Hematopoietic multipotent progenitor cell treated with erythropoietin and hydrocortisone succinate and interleukin-3 and kit ligand, for 15 days (in vitro differentiated cells): ENCODE measurements at regions not wholly inside any gene's neighbourhood (a gene's known extent, or its start where the extent isn't known, plus 50 kb on each side); places are given as distances from the start of the nearest gene placed in this dataset.

ENCODE experiments used
- DNase-seq: peaks from one replicate; pipeline ENCODE4 v3.0.0-alpha.2; 2015; ENCODE audit warnings: low spot score

GRCh38 chr14:26766726-26767125, 168.9 kb upstream of the NOVA1 start:
- DNase-seq: no peak

GRCh38 chr14:26773906-26774593, 176.2 kb upstream of the NOVA1 start:
- DNase-seq: no peak

- DNase-seq: no peak
Observed at GRCh38 chr14:26775765-26776563, 178.1 kb upstream of the NOVA1 start.

- DNase-seq: no peak
Observed at GRCh38 chr14:26791117-26791806, 193.4 kb upstream of the NOVA1 start.

DNA sequence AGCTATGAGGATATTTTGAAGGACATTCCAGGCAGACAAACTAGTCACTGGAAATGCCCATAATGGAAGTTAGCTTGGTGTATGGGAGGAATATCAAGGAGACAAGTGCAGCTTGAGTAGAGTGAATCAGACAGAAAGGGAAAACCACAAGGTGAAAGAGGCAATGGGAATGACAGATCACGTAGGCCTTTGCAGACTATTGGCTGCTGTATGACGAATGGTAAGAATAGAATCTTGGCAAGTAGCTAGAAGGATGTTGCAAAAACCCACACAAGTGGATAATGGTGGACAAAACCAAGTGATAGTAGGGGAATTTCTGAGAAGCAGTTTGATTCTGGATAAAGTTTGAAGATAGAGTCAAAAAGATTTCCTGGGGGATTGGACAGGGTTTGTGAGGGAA, 196.9 kb upstream of the NOVA1 start:
- DNase-seq: no peak

GRCh38 chr14:26808407-26808806, 210.6 kb upstream of the NOVA1 start:
- no peak for DNase-seq

DNA sequence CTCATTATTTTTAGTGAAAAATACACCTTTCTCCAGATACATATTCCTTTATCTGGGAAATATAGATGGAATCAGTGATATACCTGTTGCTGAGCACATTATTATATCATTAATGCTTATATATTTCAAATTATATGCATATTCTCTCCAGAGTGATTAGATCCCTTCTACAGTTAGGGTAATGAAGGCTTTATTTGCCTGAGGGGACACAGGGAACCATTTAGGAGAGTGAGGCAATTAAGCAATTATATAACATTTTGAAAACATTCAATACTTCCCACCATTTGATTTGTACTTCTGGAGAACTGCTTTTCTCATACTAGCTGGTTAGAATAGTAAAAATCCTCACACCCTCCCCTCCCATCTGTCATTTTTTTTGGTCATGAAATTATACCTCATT, 212.8 kb upstream of the NOVA1 start:
- no peak for DNase-seq

GRCh38 chr14:26811756-26812305, 214.0 kb upstream of the NOVA1 start:
- no peak for DNase-seq

DNA sequence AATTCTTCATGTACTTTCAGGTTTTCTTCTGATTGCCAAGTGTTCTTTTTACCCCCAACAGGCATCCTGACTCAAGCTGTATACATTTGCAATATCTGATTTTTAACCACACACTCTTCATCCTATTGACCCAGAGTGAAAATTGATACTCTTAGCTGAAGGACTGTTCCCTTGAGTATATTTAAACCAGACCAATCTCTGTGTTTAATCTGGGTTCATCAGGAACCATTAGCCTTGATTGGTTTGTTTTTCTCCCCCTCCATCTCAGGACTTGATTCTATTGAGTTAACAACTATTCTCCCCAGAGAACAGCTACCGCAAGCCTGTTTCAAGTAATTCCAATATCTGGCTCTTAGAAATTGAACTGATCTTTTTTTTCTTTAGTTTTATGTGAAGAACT, 222.3 kb upstream of the NOVA1 start:
- DNase-seq: no peak

GRCh38 chr14:26820572-26820971, 222.7 kb upstream of the NOVA1 start:
- no peak for DNase-seq

- no peak for DNase-seq
Observed at GRCh38 chr14:26828741-26829140, 230.9 kb upstream of the NOVA1 start.

DNA sequence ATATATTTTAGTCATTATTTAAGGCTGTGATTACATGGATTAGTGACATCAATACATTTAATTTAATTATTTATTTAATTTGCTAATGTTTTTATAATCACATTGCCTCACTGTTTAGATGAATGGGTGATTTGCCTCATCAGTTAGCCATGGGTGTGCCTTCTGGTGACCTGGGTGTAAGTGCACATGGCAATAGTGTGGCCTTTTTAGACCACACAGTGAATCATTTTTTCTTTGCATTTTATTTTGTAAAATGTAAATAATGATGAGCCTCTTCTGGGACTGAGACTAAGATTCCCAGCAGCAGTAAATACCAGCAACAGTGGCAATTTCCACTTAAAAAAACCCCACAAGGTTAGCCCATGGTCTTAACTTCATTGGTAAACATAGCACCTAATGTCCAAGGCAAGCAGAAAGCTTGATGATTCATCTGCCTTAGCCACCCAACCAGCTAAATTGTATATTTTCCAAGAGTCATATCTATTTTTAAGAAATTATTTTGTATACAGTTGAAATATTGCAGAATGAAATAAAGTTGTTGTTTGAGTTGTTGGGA, 235.9 kb upstream of the NOVA1 start:
- DNase-seq: no peak

DNA sequence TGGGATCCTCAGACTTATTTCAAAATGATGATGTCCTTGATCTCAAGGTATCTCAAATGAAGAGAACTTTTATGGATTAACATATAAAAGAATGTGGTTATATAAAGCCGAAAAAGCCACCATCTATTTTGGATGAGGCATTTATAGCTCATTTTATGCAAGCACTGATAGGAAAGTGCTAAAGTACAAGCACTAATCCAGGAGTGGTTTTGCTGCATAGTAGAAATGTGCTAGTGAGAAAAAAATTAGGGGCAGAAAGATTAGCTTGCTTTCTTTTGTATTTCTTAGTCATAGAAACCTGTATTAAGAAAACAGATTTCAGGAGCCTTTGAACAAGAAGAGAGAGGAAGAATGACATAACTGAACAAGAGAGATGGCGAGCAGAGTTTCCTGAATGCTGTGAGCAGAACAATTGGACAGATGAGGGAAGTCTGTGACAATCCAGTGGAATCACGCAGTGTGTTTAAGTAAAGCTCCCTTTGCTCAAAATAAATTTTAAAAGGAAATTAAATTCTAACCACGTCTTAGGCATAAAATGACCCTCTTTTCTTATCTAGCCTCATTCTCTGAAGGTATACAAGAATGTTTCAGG, 238.2 kb upstream of the NOVA1 start:
- no peak for DNase-seq

- DNase-seq: no peak
Observed at GRCh38 chr14:26839481-26839880, 241.6 kb upstream of the NOVA1 start.

- DNase-seq: no peak
Observed at GRCh38 chr14:26841326-26841725, 243.5 kb upstream of the NOVA1 start.

DNA sequence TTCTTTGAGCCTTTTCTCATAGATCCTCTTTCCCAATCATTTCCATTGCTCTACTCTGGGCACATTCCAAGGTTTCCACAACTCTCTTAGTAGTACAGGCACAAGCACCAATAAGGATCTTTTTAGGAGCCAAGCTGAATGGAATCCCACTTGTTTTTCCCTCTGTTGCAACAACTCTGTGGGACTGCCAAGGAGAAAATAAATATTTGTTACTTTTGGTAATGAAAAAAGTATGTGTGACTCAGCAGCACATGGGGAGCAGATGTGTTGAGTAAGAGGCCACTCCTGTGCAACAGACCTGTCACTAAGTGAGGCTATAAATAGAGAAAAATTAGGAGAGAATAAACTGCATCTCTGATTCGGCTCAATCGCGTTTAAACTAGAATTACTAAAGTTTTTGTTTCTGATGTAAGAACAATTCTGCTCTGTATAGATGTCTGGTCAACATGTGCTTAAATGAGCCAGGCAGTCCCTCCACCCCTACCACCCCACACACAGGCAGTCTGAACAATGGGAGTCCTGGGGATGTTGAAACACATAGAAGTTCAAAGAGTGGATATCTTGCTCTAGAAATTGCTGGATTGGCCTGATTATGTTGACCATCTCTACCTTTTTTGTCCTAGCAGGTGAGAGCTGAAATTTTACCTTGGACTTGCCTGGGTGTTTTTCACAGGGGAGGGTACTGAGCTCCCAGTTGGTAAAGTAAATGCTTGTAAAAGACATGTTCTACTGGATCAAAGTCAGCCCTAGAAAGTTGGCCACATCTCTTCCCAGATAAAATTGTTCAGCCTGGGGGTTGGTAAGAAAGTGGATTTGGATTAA, 244.3 kb upstream of the NOVA1 start:
- DNase-seq: no peak

DNA sequence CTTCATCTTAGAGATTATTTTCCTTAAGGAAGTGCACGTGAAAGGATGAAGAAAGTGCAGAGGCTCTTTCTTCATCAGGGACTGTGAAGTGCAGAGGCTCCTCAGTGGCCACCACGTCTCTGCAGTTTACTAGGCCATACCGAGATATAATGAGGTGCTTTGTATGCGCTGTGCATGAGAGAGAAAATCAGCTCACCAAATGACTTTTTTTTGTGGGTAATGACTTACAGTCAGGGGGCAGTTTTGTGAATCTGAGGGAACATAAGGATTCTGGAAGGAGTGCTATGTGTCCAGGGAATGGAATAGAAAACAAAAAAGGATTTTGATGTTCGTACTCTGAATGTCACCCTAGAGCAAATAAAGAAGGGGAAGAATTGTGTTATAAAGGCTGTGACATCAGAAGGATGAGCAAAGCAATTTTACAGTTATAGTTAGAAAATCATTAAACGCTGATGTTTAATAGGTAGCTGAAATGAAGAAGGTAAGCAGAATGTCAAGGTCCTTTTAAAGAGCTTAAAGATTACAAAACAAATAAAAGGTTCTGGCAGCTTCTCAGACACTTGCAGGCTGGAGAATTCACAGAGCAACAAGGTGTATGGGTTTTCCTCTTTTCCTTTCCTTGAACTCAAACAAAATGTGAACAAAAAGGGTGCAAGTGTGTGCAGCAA, 247.5 kb upstream of the NOVA1 start:
- no peak for DNase-seq

- no peak for DNase-seq
Observed at GRCh38 chr14:26846388-26846787, 248.6 kb upstream of the NOVA1 start.

- no peak for DNase-seq
Observed at GRCh38 chr14:26849514-26849913, 251.7 kb upstream of the NOVA1 start.

DNA sequence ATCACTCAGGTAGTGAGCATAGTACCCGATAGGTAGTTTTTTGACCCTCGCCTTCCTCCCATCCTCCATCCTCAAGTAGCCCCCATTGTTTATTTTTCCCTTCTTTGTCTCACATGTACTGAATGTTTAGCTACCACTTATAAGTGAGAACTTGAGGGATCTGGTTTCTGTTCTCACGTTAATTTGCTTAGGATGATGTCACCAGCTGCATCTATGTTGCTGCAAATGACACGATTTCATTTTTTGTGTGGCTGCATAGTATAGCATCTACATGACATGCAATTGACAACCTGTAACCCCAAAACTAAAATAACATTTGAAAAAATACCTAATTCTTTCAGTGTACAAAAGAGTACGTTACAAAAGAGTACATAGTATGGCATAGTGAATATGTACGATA, 254.0 kb upstream of the NOVA1 start:
- no peak for DNase-seq
